HFF-Myc (cell line): ENCODE measurements at regions not wholly inside any gene's neighbourhood (a gene's known extent, or its start where the extent isn't known, plus 50 kb on each side); places are given as distances from the start of the nearest gene placed in this dataset.

Experiments used
- DNase-seq: peaks from one replicate; pipeline ENCODE4 v3.0.0-alpha.2; 2011; ENCODE audit warnings: low read depth; ENCODE audit errors: extremely low read depth
- H3K4me3 ChIP-seq: replicated peaks from 2 replicates; pipeline ENCODE4 v1.5.1; 2011; ENCODE audit warnings: low read depth, mild to moderate bottlenecking, control low read depth, low read length
- CTCF ChIP-seq: IDR thresholded peaks from 2 replicates; pipeline ENCODE4 v1.5.1; 2012; ENCODE audit warnings: mild to moderate bottlenecking, low read depth, low read length, control low read depth; ENCODE audit errors: missing control alignments

GRCh38 chr14:87483271-87484260 is 509.4 kb downstream of the GALC start:
- TF ChIP-seq CTCF: no peak

GRCh38 chr14:87468531-87468930 is 524.5 kb downstream of the GALC start:
- no peak for TF ChIP-seq CTCF
- no peak for DNase-seq
- no peak overlapping the region for H3K4me3 ChIP-seq

More at GRCh38 chr14:87483271-87484260, 509.4 kb downstream of the GALC start:
- no peak overlapping the region for H3K4me3 ChIP-seq
- DNase-seq: peak; percentile 6

GRCh38 chr14:87467578-87467977 is 525.4 kb downstream of the GALC start:
- TF ChIP-seq CTCF: no peak
- no peak overlapping the region for H3K4me3 ChIP-seq
- DNase-seq: no peak

GRCh38 chr14:87465770-87466169 is 527.2 kb downstream of the GALC start:
- DNase-seq: no peak
- TF ChIP-seq CTCF: no peak

GRCh38 chr14:87461704-87462103 is 531.3 kb downstream of the GALC start:
- DNase-seq: no peak
- no peak for TF ChIP-seq CTCF
- H3K4me3 ChIP-seq: no peak overlapping the region

More at GRCh38 chr14:87465770-87466169, 527.2 kb downstream of the GALC start:
- no peak overlapping the region for H3K4me3 ChIP-seq

GRCh38 chr14:87457720-87458119 is 535.3 kb downstream of the GALC start:
- TF ChIP-seq CTCF: no peak
- no peak for DNase-seq
- H3K4me3 ChIP-seq: no peak overlapping the region
